ENCODE measurements at regions not wholly inside any gene's neighbourhood (a gene's known extent, or its start where the extent isn't known, plus 50 kb on each side); places are given as distances from the start of the nearest gene placed in this dataset.
"Not testable (repeated sequence)": the region's sequence is repeated elsewhere in the genome, so short reads cannot be mapped to it uniquely, and the experiment has no call there.

DNA sequence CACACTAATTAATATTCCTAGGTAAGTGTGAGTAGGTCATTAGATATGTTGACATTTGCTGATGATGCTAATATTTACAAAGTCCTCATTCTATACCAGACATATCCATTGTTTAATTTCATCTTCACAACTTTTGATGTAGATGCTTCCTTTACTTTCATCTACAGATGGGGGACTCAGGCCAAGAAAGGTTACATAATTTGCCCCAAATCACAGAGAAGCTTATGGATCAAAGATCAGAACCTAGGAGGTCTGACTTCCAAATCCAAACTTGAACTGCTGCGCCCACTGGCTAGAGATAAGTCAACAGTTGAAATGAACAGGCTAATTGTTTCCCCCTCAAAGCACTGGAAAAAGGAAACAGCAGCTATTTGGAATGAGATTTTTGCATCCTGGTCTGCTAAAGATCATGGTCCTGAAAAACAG lies 95.6 kb upstream of the TMEM178A start:
- no peaks in the 10 kb centered on the region for H3K27me3 ChIP-seq (ENCODE audit: control insufficient read depth, insufficient read depth, low read length)
- H3K36me3 ChIP-seq (ENCODE audit: control insufficient read depth, insufficient read depth, low read length) = no peaks in the 10 kb centered on the region
- peaks cover 22% of the 10 kb centered on the region for H3K4me1 ChIP-seq (ENCODE audit: control insufficient read depth, insufficient read depth, low read length)
- DNase-seq = no peak
- H3K27ac ChIP-seq (ENCODE audit: low read length) = no peak overlapping the region
- WGBS (ENCODE audit: insufficient coverage) = no CpG with 5 or more reads among the region's 1 CpG
- H3K4me3 ChIP-seq (ENCODE audit: low read length) = no peak overlapping the region
- H3K9me3 ChIP-seq (replicated peaks; ENCODE audit: control insufficient read depth, low read depth, low read length) = no peaks in the 10 kb centered on the region

DNA sequence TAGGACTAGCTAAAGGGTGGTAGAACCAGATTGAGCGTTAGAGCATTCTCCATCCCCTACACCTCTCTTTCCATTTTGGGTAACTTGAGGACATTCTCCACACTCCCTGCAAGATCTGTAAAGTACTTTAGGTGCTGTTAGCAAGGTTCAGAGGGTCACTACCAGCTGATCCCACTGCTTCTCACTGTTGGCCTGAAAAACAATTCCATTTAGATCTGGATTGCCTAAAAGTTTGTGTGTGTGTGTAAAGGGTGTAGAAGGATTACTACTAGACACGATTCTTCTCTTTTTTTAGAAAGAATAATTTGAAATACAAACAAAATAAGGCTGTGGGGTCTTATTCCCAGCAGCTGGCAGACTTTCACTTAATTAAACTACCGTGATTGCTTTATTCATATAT lies 95.1 kb upstream of the TMEM178A start:
- H3K27ac ChIP-seq (ENCODE audit: low read length) = no peak overlapping the region

DNA sequence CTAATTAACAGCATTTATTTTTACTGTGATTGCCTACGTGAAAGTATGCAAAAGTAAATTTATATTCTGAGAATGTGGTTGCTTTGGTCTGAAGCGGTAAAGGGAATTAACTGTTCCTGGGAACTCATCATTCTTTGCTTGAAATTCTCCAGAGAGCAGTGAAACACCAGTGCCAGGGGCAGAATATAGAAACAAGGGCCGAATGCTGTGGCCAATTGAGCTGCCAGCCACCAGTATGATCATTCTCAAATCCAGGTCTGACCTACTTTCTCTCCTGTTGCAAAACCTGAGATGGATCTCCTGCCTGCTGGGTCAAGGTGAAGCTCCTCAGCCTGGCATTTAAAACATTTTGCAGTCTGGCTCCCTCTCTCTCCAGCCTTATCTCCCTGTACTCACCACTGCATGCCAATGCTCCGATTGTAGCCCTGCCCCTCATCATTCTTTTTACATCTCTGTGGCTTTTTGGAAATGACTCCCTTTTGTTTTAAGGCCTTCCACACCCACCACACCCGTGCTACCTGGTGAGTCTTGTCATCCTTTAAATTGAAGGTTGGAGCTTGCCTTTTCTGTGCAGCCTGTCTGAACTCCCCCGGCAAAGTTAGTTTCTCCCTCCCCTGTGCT lies 94.5 kb upstream of the TMEM178A start:
- 51% methylated on average over 3 of the region's 6 CpGs for WGBS (ENCODE audit: insufficient coverage)
- no peaks in the 10 kb centered on the region for H3K9me3 ChIP-seq (replicated peaks; ENCODE audit: control insufficient read depth, low read depth, low read length)
- DNase-seq = peak; percentile 25
- no peak overlapping the region for H3K27ac ChIP-seq (ENCODE audit: low read length)
- H3K4me1 ChIP-seq (ENCODE audit: control insufficient read depth, insufficient read depth, low read length) = peaks cover 22% of the 10 kb centered on the region
- H3K36me3 ChIP-seq (ENCODE audit: control insufficient read depth, insufficient read depth, low read length) = no peaks in the 10 kb centered on the region
- H3K27me3 ChIP-seq (ENCODE audit: control insufficient read depth, insufficient read depth, low read length) = no peaks in the 10 kb centered on the region
- H3K4me3 ChIP-seq (ENCODE audit: low read length) = no peak overlapping the region

More for the DNA sequence above, 95.1 kb upstream of the TMEM178A start:
- Histone ChIP-seq H3K4me3 (ENCODE audit: low read length) (no peak overlapping the region), H3K4me1 (ENCODE audit: control insufficient read depth, insufficient read depth, low read length) (peaks cover 22% of the 10 kb centered on the region), H3K9me3 (replicated peaks; ENCODE audit: control insufficient read depth, low read depth, low read length) (no peaks in the 10 kb centered on the region), H3K36me3 (ENCODE audit: control insufficient read depth, insufficient read depth, low read length) (no peaks in the 10 kb centered on the region), H3K27me3 (ENCODE audit: control insufficient read depth, insufficient read depth, low read length) (no peaks in the 10 kb centered on the region)
- no CpG with 5 or more reads among the region's 3 CpGs for WGBS (ENCODE audit: insufficient coverage)
- no peak for DNase-seq

DNA sequence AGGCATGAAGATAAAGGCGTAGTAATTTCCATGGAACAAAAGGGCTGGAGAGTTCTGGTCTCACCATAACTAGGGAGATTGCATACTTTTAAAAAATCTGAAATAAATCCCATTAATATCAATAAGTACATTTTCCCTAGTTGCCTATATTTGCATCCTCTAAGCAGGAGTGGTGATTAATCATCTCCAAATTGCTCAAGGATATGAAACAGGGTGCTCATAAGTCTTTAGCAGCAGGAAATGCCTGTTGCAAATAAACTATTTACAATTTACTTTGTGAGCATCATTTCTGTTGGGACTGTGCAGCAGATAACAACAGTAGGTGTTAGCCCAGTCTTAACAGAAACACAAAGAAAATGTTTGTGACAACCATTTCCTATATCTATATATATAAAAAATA lies 92.4 kb upstream of the TMEM178A start:
- Histone ChIP-seq H3K27ac (ENCODE audit: low read length) (no peak overlapping the region), H3K4me3 (ENCODE audit: low read length) (no peak overlapping the region), H3K9me3 (replicated peaks; ENCODE audit: control insufficient read depth, low read depth, low read length) (no peaks in the 10 kb centered on the region), H3K36me3 (ENCODE audit: control insufficient read depth, insufficient read depth, low read length) (no peaks in the 10 kb centered on the region), H3K27me3 (ENCODE audit: control insufficient read depth, insufficient read depth, low read length) (no peaks in the 10 kb centered on the region), H3K4me1 (ENCODE audit: control insufficient read depth, insufficient read depth, low read length) (peaks cover 11% of the 10 kb centered on the region)
- DNase-seq = no peak
- no CpG with 5 or more reads among the region's 1 CpG for WGBS (ENCODE audit: insufficient coverage)

DNA sequence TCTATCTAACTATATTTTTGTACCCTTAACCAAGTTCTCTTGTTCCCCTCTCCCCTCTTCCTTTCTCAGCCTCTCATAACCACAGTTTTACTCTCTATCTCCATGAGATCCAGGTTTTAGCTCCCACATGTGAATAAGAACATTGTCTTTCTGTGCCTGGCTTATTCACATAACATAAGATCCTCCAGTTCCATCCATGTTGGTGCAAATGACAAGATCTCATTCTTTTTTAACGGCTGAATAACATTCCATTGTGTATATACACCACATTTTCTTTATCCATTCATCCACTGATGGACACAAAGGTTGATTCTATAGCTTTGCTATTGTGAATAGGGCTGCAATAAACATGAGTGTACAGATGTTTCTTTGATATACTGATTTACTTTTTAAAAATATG lies 83.9 kb upstream of the TMEM178A start:
- Histone ChIP-seq H3K36me3 (ENCODE audit: control insufficient read depth, insufficient read depth, low read length) (no peaks in the 10 kb centered on the region), H3K27ac (ENCODE audit: low read length) (no peak overlapping the region), H3K4me3 (ENCODE audit: low read length) (no peak overlapping the region), H3K4me1 (ENCODE audit: control insufficient read depth, insufficient read depth, low read length) (no peaks in the 10 kb centered on the region), H3K27me3 (ENCODE audit: control insufficient read depth, insufficient read depth, low read length) (no peaks in the 10 kb centered on the region), H3K9me3 (replicated peaks; ENCODE audit: control insufficient read depth, low read depth, low read length) (peaks cover 2% of the 10 kb centered on the region)
- DNase-seq = no peak
- no CpG with 5 or more reads among the region's 1 CpG for whole genome bisulfite sequencing (ENCODE audit: insufficient coverage)

DNA sequence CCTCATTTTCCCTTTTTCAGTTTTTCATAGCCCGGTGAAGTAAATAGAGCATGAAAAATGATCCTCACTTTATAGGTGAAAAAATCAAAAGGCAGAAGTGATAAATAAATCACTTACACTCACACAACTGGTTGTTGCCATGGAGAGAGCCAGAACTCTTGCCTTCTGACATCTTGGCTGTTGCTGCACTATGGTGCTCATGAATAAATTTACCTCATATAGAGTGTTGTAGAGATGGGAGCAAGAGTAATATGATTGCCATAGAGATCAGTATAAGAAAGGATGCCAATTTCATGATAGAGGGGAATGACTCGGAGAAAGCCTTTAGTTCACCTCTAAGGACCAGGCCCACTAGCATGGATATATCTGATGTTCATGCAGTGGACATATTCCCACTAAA lies 82.5 kb upstream of the TMEM178A start:
- Histone ChIP-seq H3K36me3 (ENCODE audit: control insufficient read depth, insufficient read depth, low read length) (no peaks in the 10 kb centered on the region), H3K4me1 (ENCODE audit: control insufficient read depth, insufficient read depth, low read length) (no peaks in the 10 kb centered on the region), H3K4me3 (ENCODE audit: low read length) (no peak overlapping the region), H3K27ac (ENCODE audit: low read length) (no peak overlapping the region), H3K27me3 (ENCODE audit: control insufficient read depth, insufficient read depth, low read length) (no peaks in the 10 kb centered on the region), H3K9me3 (replicated peaks; ENCODE audit: control insufficient read depth, low read depth, low read length) (peaks cover 2% of the 10 kb centered on the region)
- no CpG with 5 or more reads among the region's 2 CpGs for WGBS (ENCODE audit: insufficient coverage)
- no peak for DNase-seq

DNA sequence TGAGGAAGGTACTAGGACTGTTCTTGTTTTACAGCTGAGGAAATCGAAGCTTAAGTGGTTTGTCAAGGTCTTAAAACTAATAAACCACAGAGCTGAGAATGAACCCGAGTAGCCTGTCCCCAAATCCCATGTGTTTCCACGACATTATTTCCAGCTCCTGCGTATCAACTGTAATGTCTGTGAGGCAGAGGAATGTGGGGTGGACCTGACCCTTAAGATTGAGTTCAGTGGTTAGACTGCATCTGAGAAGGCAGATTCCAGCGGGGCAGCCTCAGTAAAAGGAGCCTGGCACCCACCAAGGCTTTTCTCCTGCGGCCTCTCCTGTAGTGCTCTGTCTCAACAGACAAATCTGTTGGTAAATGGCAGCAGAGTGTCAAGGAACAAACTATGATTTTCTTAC lies 81.9 kb upstream of the TMEM178A start:
- Histone ChIP-seq H3K9me3 (replicated peaks; ENCODE audit: control insufficient read depth, low read depth, low read length) (peaks cover 2% of the 10 kb centered on the region), H3K36me3 (ENCODE audit: control insufficient read depth, insufficient read depth, low read length) (no peaks in the 10 kb centered on the region), H3K4me3 (ENCODE audit: low read length) (no peak overlapping the region), H3K27me3 (ENCODE audit: control insufficient read depth, insufficient read depth, low read length) (no peaks in the 10 kb centered on the region), H3K4me1 (ENCODE audit: control insufficient read depth, insufficient read depth, low read length) (no peaks in the 10 kb centered on the region), H3K27ac (ENCODE audit: low read length) (no peak overlapping the region)
- WGBS (ENCODE audit: insufficient coverage) = 82% methylated on average over 1 of the region's 6 CpGs
- no peak for DNase-seq

DNA sequence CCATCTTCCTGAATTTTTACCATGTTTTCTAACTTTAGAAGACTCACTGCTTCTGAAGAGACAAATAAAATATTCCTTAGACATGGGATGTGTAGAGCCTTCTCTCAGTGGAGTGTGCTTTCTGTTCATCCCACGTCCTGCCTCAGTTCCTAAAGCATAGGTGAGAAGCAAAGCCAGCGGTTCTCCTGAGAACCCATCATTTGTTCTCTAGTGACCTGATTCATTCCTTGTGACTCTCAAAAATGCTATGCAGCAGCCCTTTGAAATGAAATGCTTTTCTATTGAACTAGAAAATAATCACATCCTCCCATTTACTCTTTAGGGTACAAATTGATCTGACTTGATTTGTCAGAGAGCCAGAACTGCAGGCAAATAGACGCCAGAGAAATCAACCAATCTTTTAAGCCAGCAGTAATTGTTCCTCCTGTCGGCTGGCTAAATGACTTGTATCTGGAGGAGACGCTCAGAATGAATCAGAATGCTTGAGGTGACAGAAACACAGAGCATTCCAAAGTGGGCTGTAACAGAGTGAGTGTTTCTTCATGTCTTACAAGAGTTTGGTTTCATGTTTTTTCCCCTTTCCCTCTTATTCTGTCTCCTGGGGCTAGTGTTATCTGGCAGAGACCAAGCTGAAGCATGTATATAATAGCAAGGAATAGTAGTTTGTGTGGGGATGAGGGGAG lies 81.3 kb upstream of the TMEM178A start:
- DNase-seq = peak; percentile 31
- no peaks in the 10 kb centered on the region for H3K27me3 ChIP-seq (ENCODE audit: control insufficient read depth, insufficient read depth, low read length)
- no peaks in the 10 kb centered on the region for H3K4me1 ChIP-seq (ENCODE audit: control insufficient read depth, insufficient read depth, low read length)
- no peak overlapping the region for H3K27ac ChIP-seq (ENCODE audit: low read length)
- H3K4me3 ChIP-seq (ENCODE audit: low read length) = no peak overlapping the region
- peaks cover 2% of the 10 kb centered on the region for H3K9me3 ChIP-seq (replicated peaks; ENCODE audit: control insufficient read depth, low read depth, low read length)
- H3K36me3 ChIP-seq (ENCODE audit: control insufficient read depth, insufficient read depth, low read length) = no peaks in the 10 kb centered on the region
- 27% methylated on average over 3 of the region's 5 CpGs for WGBS (ENCODE audit: insufficient coverage)

DNA sequence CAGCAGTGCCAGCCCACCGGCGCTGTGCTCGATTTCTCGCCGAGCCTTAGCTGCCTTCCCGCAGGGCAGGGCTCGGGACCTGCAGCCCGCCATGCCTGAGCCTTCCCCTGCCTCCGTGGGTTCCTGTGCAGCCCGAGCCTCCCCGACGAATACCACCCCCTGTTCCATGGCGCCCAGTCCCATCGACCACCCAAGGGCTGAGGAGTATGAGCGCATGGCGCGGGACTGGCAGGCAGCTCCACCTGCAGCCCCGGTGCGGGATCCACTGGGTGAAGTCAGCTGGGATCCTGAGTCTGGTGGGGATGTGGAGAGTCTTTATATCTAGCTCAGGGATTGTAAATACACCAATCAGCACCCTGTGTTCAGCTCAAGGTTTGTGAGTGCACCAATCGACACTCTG lies 80.2 kb upstream of the TMEM178A start:
- not testable (repeated sequence) for H3K27ac ChIP-seq (ENCODE audit: low read length); DNase-seq
- WGBS (ENCODE audit: insufficient coverage) = 99% methylated on average over 14 of the region's 20 CpGs

DNA sequence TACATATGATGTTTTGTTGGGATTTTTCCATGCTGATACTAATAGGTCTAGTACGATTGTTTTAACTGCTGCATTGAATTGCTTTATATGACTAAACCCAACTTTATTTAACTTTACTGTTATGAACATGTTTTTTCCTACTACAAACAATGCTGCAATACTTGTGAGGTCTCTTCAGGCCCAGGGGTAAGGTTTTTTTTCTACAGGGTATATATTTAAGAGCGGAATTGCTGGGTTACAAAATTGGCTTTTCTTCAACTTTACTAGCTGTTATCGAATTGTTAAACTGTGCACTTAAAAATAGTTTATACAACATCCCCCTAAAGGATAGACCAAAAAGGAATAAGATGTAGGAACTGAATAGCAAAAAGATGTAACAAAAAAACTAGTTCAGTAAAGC lies 78.5 kb upstream of the TMEM178A start:
- Histone ChIP-seq H3K27ac (ENCODE audit: low read length) (no peak overlapping the region), H3K4me3 (ENCODE audit: low read length) (no peak overlapping the region), H3K9me3 (replicated peaks; ENCODE audit: control insufficient read depth, low read depth, low read length) (no peaks in the 10 kb centered on the region), H3K4me1 (ENCODE audit: control insufficient read depth, insufficient read depth, low read length) (no peaks in the 10 kb centered on the region), H3K36me3 (ENCODE audit: control insufficient read depth, insufficient read depth, low read length) (no peaks in the 10 kb centered on the region), H3K27me3 (ENCODE audit: control insufficient read depth, insufficient read depth, low read length) (no peaks in the 10 kb centered on the region)
- no peak for DNase-seq
- no CpG with 5 or more reads among the region's 3 CpGs for WGBS (ENCODE audit: insufficient coverage)

More for the DNA sequence above, 80.2 kb upstream of the TMEM178A start:
- H3K9me3 ChIP-seq (replicated peaks; ENCODE audit: control insufficient read depth, low read depth, low read length); H3K27me3 ChIP-seq (ENCODE audit: control insufficient read depth, insufficient read depth, low read length); H3K4me3 ChIP-seq (ENCODE audit: low read length); H3K4me1 ChIP-seq (ENCODE audit: control insufficient read depth, insufficient read depth, low read length); H3K36me3 ChIP-seq (ENCODE audit: control insufficient read depth, insufficient read depth, low read length): not testable (repeated sequence)

Measured in muscle of leg (tissue), 3 donors.